Activated naive CD8-positive, alpha-beta T cell treated with anti-CD3 and anti-CD28 coated beads for 36 hours (primary cell): ENCODE measurements at regions not wholly inside any gene's neighbourhood (a gene's known extent, or its start where the extent isn't known, plus 50 kb on each side); places are given as distances from the start of the nearest gene placed in this dataset.

Experiments
- DNase-seq: peaks from one replicate; pipeline ENCODE4 v3.0.0; 2021
- H3K27ac Mint-ChIP-seq: one replicate; pipeline ENCODE4 v1.8.0; 2022; ENCODE audit warnings: mild to moderate bottlenecking, moderate library complexity, mixed read lengths
- H3K27me3 Mint-ChIP-seq: one replicate; pipeline ENCODE4 v1.8.0; 2022; ENCODE audit warnings: mild to moderate bottlenecking, mixed read lengths
- H3K36me3 Mint-ChIP-seq: one replicate; pipeline ENCODE4 v1.8.0; 2021; ENCODE audit warnings: mild to moderate bottlenecking, mixed read lengths
- H3K4me1 Mint-ChIP-seq: one replicate; pipeline ENCODE4 v1.8.0; 2021; ENCODE audit warnings: mixed read lengths
- H3K4me3 Mint-ChIP-seq: one replicate; pipeline ENCODE4 v1.8.0; 2022; ENCODE audit warnings: mild to moderate bottlenecking, moderate library complexity, mixed read lengths
- H3K9me3 Mint-ChIP-seq: one replicate; pipeline ENCODE4 v1.8.0; 2022; ENCODE audit warnings: mixed read lengths

DNA sequence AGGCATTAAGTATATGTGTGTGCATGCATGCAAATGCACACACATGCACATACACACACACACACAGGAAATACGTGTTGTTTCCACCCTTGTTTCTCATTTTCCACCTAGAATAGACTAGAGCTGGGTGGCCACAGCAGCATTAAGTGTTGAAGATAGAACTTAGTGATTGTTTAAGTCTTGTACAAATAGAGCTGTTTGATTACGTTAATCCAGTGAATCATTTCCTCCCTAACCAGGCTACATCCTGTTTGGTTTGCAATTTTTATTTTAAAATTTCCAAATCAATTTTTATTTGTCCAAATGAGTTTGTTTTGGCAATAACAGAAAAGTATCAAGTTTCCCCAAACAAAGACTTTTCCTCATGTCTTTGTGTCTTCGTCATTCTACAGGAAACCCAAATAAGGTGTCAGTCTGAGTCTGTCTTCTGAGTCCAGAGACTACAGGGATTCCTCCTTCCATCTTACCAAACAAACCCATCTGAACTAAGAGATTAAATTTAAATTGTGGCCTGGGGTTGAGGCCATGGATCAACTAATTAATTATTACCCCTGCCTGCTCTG lies 74.6 kb upstream of the GALNT5 start:
- Mint-ChIP-seq H3K9me3 (no peaks in the 10 kb centered on the region), H3K4me1 (peaks cover 2% of the 10 kb centered on the region), H3K27ac (no peak overlapping the region), H3K4me3 (no peak overlapping the region), H3K36me3 (no peaks in the 10 kb centered on the region), H3K27me3 (peaks cover 6% of the 10 kb centered on the region)
- no peak for DNase-seq

DNA sequence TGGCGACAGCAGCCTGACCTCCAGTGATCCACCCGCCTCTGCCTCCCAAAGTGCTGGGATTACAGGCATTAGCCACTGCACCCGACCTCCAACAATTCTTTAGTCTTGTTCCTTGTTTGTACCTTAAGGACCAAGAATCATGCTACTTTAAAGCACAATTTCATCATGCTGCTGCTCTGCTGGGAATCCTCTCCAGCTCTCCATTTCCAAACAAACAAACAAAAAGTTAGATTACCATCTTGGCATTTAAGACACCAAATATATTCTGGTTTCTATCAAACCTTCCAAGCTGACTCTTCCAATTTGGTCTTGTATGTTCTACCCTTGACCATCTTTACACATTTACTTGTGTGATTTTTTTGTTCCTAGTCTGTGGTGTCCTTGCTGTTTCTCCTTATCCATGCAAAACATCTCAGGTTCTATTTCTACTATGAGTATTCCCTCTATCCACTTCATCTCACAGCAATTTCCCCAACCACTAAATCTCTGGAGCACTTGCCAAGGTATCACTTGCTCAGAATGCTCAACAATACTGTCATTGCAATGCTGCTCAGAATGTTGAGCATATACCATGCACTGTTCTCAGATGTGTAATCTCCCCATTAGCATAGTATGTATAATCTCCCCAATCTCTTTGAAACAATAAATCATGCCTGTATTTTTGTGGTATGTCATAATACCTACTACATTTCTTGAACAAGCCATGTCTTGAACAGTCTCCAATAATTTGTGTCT lies 73.2 kb upstream of the GALNT5 start:
- DNase-seq, result no peak
- Mint-ChIP-seq H3K27ac (no peak overlapping the region), H3K27me3 (peaks cover 6% of the 10 kb centered on the region), H3K9me3 (no peaks in the 10 kb centered on the region), H3K36me3 (no peaks in the 10 kb centered on the region), H3K4me3 (no peak overlapping the region), H3K4me1 (peaks cover 2% of the 10 kb centered on the region)

GRCh38 chr2:157185476-157186227 lies 71.9 kb upstream of the GALNT5 start:
- H3K36me3 Mint-ChIP-seq, result no peaks in the 10 kb centered on the region
- no peaks in the 10 kb centered on the region for H3K9me3 Mint-ChIP-seq
- H3K4me1 Mint-ChIP-seq, result peaks cover 2% of the 10 kb centered on the region
- H3K27ac Mint-ChIP-seq, result no peak overlapping the region
- H3K27me3 Mint-ChIP-seq, result peaks cover 6% of the 10 kb centered on the region
- H3K4me3 Mint-ChIP-seq, result no peak overlapping the region
- no peak for DNase-seq

DNA sequence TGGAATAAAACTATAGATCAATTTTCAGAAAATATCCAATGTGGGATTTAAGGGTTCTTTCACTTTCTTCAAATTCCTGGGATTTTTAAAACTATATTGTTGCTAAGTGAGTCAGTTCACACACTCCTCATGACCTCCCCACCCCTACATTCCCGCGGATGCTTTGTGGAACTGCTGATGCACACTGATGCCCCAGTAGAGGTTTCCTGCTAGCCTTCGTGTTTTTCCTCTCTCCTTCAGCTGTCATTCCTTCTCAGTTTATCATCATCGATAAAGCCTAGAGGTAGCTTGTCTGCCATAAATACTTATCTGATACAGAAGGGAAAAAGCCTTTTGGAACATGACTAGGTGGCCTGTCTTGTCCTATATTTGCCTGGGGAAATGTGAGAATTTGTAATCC lies 67.4 kb upstream of the GALNT5 start:
- Mint-ChIP-seq H3K4me3 (no peak overlapping the region), H3K27ac (no peak overlapping the region), H3K9me3 (no peaks in the 10 kb centered on the region)

DNA sequence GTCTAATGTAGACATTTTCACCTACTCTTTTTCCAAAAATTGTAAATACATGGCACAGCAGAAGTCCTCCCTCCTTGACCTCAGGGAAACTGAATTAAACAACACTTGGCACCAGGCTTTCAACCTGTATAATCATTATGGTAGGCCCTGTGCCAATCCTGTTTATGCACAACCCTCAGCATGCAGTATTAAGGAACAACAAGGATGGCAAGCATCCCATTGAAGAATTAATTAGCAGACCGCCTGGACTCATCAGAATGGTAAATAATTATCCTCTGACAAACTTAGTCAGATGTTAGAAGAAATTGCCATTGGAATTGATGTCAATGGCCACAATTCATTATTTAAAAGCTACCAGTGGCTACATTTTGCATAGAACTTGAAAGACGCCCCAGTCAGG lies 66.3 kb upstream of the GALNT5 start:
- H3K9me3 Mint-ChIP-seq, result no peaks in the 10 kb centered on the region
- H3K36me3 Mint-ChIP-seq, result no peaks in the 10 kb centered on the region
- no peak overlapping the region for H3K27ac Mint-ChIP-seq
- DNase-seq, result no peak
- H3K4me3 Mint-ChIP-seq, result no peak overlapping the region
- H3K4me1 Mint-ChIP-seq, result peaks cover 1% of the 10 kb centered on the region
- H3K27me3 Mint-ChIP-seq, result peaks cover 7% of the 10 kb centered on the region

More for the DNA sequence above, 67.4 kb upstream of the GALNT5 start:
- H3K27me3 Mint-ChIP-seq, result peaks cover 7% of the 10 kb centered on the region
- H3K36me3 Mint-ChIP-seq, result no peaks in the 10 kb centered on the region
- peaks cover 1% of the 10 kb centered on the region for H3K4me1 Mint-ChIP-seq
- no peak for DNase-seq

GRCh38 chr2:157192445-157193423 lies 64.8 kb upstream of the GALNT5 start:
- DNase-seq, result no peak
- peaks cover 1% of the 10 kb centered on the region for H3K4me1 Mint-ChIP-seq
- H3K9me3 Mint-ChIP-seq, result no peaks in the 10 kb centered on the region
- no peak overlapping the region for H3K4me3 Mint-ChIP-seq
- no peak overlapping the region for H3K27ac Mint-ChIP-seq
- no peaks in the 10 kb centered on the region for H3K36me3 Mint-ChIP-seq
- peaks cover 10% of the 10 kb centered on the region for H3K27me3 Mint-ChIP-seq

GRCh38 chr2:157193461-157193860 lies 64.0 kb upstream of the GALNT5 start:
- Mint-ChIP-seq H3K36me3 (no peaks in the 10 kb centered on the region), H3K4me3 (no peak overlapping the region), H3K27ac (no peak overlapping the region), H3K27me3 (peaks cover 13% of the 10 kb centered on the region), H3K4me1 (peaks cover 1% of the 10 kb centered on the region), H3K9me3 (no peaks in the 10 kb centered on the region)
- no peak for DNase-seq

- Mint-ChIP-seq H3K27me3 (peaks cover 13% of the 10 kb centered on the region), H3K4me1 (peaks cover 1% of the 10 kb centered on the region), H3K36me3 (no peaks in the 10 kb centered on the region), H3K4me3 (no peak overlapping the region), H3K27ac (no peak overlapping the region), H3K9me3 (no peaks in the 10 kb centered on the region)
- DNase-seq, result peak; percentile 8
These were observed 63.3 kb upstream of the GALNT5 start for GRCh38 chr2:157194097-157194688.

- DNase-seq, result no peak
- Mint-ChIP-seq H3K27me3 (peaks cover 13% of the 10 kb centered on the region), H3K36me3 (no peaks in the 10 kb centered on the region), H3K27ac (no peak overlapping the region), H3K4me3 (no peak overlapping the region), H3K4me1 (peaks cover 1% of the 10 kb centered on the region), H3K9me3 (no peaks in the 10 kb centered on the region)
These were observed 62.7 kb upstream of the GALNT5 start for GRCh38 chr2:157194844-157195243.

- Mint-ChIP-seq H3K27me3 (peaks cover 10% of the 10 kb centered on the region), H3K4me1 (peaks cover 1% of the 10 kb centered on the region), H3K4me3 (no peak overlapping the region), H3K27ac (no peak overlapping the region), H3K9me3 (no peaks in the 10 kb centered on the region), H3K36me3 (no peaks in the 10 kb centered on the region)
- no peak for DNase-seq
These were observed 60.5 kb upstream of the GALNT5 start for GRCh38 chr2:157196956-157197355.

DNA sequence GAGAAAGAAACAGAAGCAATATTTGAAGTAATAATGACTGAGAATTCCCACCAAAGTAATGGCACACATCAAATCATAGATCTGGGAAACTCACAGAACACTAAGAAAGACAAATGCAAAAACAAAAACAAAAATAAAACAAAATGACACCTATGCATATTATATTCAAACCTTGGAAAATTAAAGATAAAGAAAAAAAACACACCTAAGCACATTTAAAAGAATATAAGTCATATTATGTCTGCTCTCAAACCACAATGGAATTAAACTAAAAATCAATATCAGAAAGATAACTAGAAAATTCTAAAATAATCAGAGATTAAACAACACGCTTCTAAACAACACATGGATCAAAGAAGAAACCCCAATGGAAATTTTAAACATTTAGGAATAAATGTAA lies 59.7 kb upstream of the GALNT5 start:
- Mint-ChIP-seq H3K9me3 (no peaks in the 10 kb centered on the region), H3K36me3 (no peaks in the 10 kb centered on the region), H3K4me3 (no peak overlapping the region), H3K27me3 (peaks cover 10% of the 10 kb centered on the region), H3K27ac (no peak overlapping the region), H3K4me1 (peaks cover 1% of the 10 kb centered on the region)
- DNase-seq, result no peak

- H3K36me3 Mint-ChIP-seq, result no peaks in the 10 kb centered on the region
- no peak overlapping the region for H3K4me3 Mint-ChIP-seq
- H3K27me3 Mint-ChIP-seq, result no peaks in the 10 kb centered on the region
- H3K4me1 Mint-ChIP-seq, result no peaks in the 10 kb centered on the region
- H3K9me3 Mint-ChIP-seq, result no peaks in the 10 kb centered on the region
- no peak overlapping the region for H3K27ac Mint-ChIP-seq
- DNase-seq, result no peak
These were observed 53.9 kb upstream of the GALNT5 start for GRCh38 chr2:157203651-157204050.

GRCh38 chr2:157204401-157204800 lies 53.1 kb upstream of the GALNT5 start:
- Mint-ChIP-seq H3K4me1 (no peaks in the 10 kb centered on the region), H3K36me3 (no peaks in the 10 kb centered on the region), H3K4me3 (no peak overlapping the region), H3K27ac (no peak overlapping the region), H3K9me3 (no peaks in the 10 kb centered on the region), H3K27me3 (peaks cover 2% of the 10 kb centered on the region)
- no peak for DNase-seq

GRCh38 chr2:157206916-157207315 lies 50.6 kb upstream of the GALNT5 start:
- H3K27me3 Mint-ChIP-seq, result peaks cover 9% of the 10 kb centered on the region
- H3K9me3 Mint-ChIP-seq, result no peaks in the 10 kb centered on the region
- DNase-seq, result no peak
- no peak overlapping the region for H3K4me3 Mint-ChIP-seq
- no peaks in the 10 kb centered on the region for H3K36me3 Mint-ChIP-seq
- H3K4me1 Mint-ChIP-seq, result no peaks in the 10 kb centered on the region
- peak overlapping the region; percentile 66 for H3K27ac Mint-ChIP-seq
